K562 (cell line): ENCODE measurements at regions not wholly inside any gene's neighbourhood (a gene's known extent, or its start where the extent isn't known, plus 50 kb on each side); places are given as distances from the start of the nearest gene placed in this dataset.

Source experiments
- ATAC-seq: fragments of 200-7000 bp; cut with Tn5 transposase; 3 replicates; pipeline ENCODE4 v1.9.1; 2020; ENCODE audit warnings: moderate library complexity
- BruUV-seq: library from RNA; stranded (reverse); fragments of 400-500 nt; replicated peaks from 2 replicates; lab custom pipeline; 2021; lab: Mats Ljungman, UMichigan
- CTCF ChIA-PET: fragments of 300-600 bp; formaldehyde crosslinking; extraction: SDS; loops from one replicate; lab custom pipeline; 2021; ENCODE audit warnings: low intra/inter-chr PET ratio; lab: Yijun Ruan, JAX
- POLR2A ChIA-PET: fragments of 300-600, 350-650 bp; sonication (Branson Sonifier 250); formaldehyde crosslinking; extraction: SDS; loops from one replicate; lab custom pipeline; 2021; ENCODE audit warnings: antibody characterized with exemption, inconsistent platforms; lab: Yijun Ruan, JAX
- DNase-seq, 4 experiments: peaks; one replicate each; pipeline versions ENCODE4 v3.0.0 to v3.0.0-alpha.2; 2011 to 2018; ENCODE audit warnings: low spot score in 3 of 4, mixed read lengths in 3 of 4; ENCODE audit errors: extremely low read depth in 1 of 4
- FAIRE-seq: peaks from 2 replicates; lab custom pipeline; 2011; peaks lifted over from hg19 to GRCh38; lab: Jason Lieb, UNC
- H2AFZ ChIP-seq: 2 replicates; pipeline ENCODE4 v1.6.0; 2011; ENCODE audit warnings: low read depth, low read length, control low read depth, inconsistent platforms
- H3K27ac ChIP-seq: fragments of 200-600 bp; 3 replicates; pipeline ENCODE4 v1.8.0; 2011; ENCODE audit warnings: low read depth, mild to moderate bottlenecking, control low read depth, inconsistent platforms, low read length, moderate library complexity, mixed read lengths; ENCODE audit errors: extremely low read depth
- H3K27me3 ChIP-seq, 2 experiments: fragments of 300-600 bp in 1 of 2; 2 replicates in 1 of 2; 3 replicates in 1 of 2; pipeline versions ENCODE4 v1.6.0 to v1.8.0; 2011; ENCODE audit warnings: inconsistent platforms in 2 of 2, low read length in 2 of 2, mild to moderate bottlenecking in 1 of 2, mixed read lengths in 1 of 2, moderate library complexity in 1 of 2; ENCODE audit not compliant: control insufficient read depth in 2 of 2, insufficient read depth in 2 of 2
- H3K36me3 ChIP-seq: fragments of 300-600 bp; 3 replicates; pipeline ENCODE4 v1.8.0; 2011; ENCODE audit warnings: mild to moderate bottlenecking, low read length, inconsistent platforms; ENCODE audit not compliant: control insufficient read depth, insufficient read depth
- H3K4me1 ChIP-seq, 2 experiments: fragments of 200-600 bp in 1 of 2; replicated peaks in 1 of 2; 2 replicates in 1 of 2; 3 replicates in 1 of 2; pipeline versions ENCODE4 v1.5.1 to v1.8.0; 2011; ENCODE audit warnings: inconsistent platforms in 2 of 2, low read length in 2 of 2, mild to moderate bottlenecking in 1 of 2, mixed read lengths in 1 of 2, moderate library complexity in 1 of 2; ENCODE audit not compliant: control insufficient read depth in 2 of 2, insufficient read depth in 2 of 2
- H3K4me2 ChIP-seq: 2 replicates; pipeline ENCODE4 v1.6.1; 2011; ENCODE audit warnings: low read length, control low read depth, inconsistent platforms, mixed read lengths; ENCODE audit not compliant: insufficient read depth
- H3K4me3 ChIP-seq: fragments of 200-600 bp; sonication (generic), shearing (Covaris generic); 2 replicates; pipeline ENCODE4 v1.5.1; 2016; ENCODE audit warnings: control low read depth, inconsistent platforms
- H3K79me2 ChIP-seq: fragments of 200-600 bp; 3 replicates; pipeline ENCODE4 v1.8.0; 2011; ENCODE audit warnings: low read length, inconsistent platforms; ENCODE audit not compliant: control insufficient read depth, insufficient read depth
- H3K9ac ChIP-seq, 2 experiments: 2 replicates each; pipeline versions ENCODE4 v1.6.0 to v1.6.1; 2011; ENCODE audit warnings: low read depth in 2 of 2, low read length in 2 of 2, control low read depth in 1 of 2, inconsistent platforms in 1 of 2, mild to moderate bottlenecking in 1 of 2, mixed read lengths in 1 of 2; ENCODE audit not compliant: insufficient read depth in 1 of 2
- H3K9me1 ChIP-seq: one replicate; pipeline ENCODE4 v1.6.0; 2011; ENCODE audit warnings: inconsistent platforms, mild to moderate bottlenecking, low read length, moderate library complexity; ENCODE audit not compliant: control insufficient read depth, insufficient read depth
- H3K9me3 ChIP-seq: replicated peaks from 2 replicates; pipeline ENCODE4 v1.5.1; 2011; ENCODE audit warnings: low read depth, low read length, inconsistent platforms; ENCODE audit not compliant: control insufficient read depth, insufficient read depth
- H4K20me1 ChIP-seq: replicated peaks from 2 replicates; pipeline ENCODE4 v1.6.1; 2011; ENCODE audit warnings: low read length, inconsistent platforms, mixed read lengths; ENCODE audit not compliant: control insufficient read depth, insufficient read depth
- CHCHD3 ChIP-seq: fragments of 250-450 bp; sonication (Bioruptor Pico); IDR thresholded peaks from 2 replicates; pipeline ENCODE4 v2.1.2; 2022; ENCODE audit warnings: mild to moderate bottlenecking
- HMGN3 ChIP-seq: IDR thresholded peaks from 2 replicates; pipeline ENCODE4 v1.6.1; 2011; ENCODE audit warnings: borderline replicate concordance, low read depth, mild to moderate bottlenecking, mixed read lengths, low read length; ENCODE audit not compliant: insufficient read length; ENCODE audit errors: extremely low read depth
- L3MBTL2 ChIP-seq: fragments of 450-650 bp; IDR thresholded peaks from 2 replicates; pipeline ENCODE4 v1.6.1; 2016; ENCODE audit warnings: mild to moderate bottlenecking, moderate library complexity
- PPARD ChIP-seq: fragments of 250-450 bp; sonication (Bioruptor Pico); IDR thresholded peaks from 2 replicates; pipeline ENCODE4 v1.8.0; 2022; ENCODE audit warnings: inconsistent platforms, mild to moderate bottlenecking, moderate library complexity
- ZNF584 ChIP-seq: fragments of 200-800 bp; sonication (Bioruptor generic); IDR thresholded peaks from 2 replicates; pipeline ENCODE4 v1.6.1; 2016; ENCODE audit warnings: low read depth, mild to moderate bottlenecking, missing genetic modification characterization, missing compliant biosample characterization
- WGBS: fragments of 100-300 bp; shearing (Covaris generic); methylation state at CpG from one replicate; pipeline ENCODE4 v1.1.6; 2016; ENCODE audit warnings: low coverage, mixed read lengths; ENCODE audit not compliant: insufficient coverage; ENCODE audit errors: missing lambda C conversion rate; 5-methylcytosine and 5-hydroxymethylcytosine counted together
- in situ Hi-C: fragments of 300-500 bp; cut with MboI; formaldehyde crosslinking; loops from 4 replicates; pipeline ENCODE4 v1.15.0; 2018; ENCODE audit warnings: inconsistent platforms, mixed read lengths
- intact Hi-C: fragments of 100-400 bp; cut with micrococcal nuclease; formaldehyde crosslinking; loops from 2 replicates; pipeline ENCODE4 v1.14.2; 2022
- TF ChIP-seq, protein P1 (sequence below): fragments of 450-650 bp; formaldehyde crosslinking; IDR thresholded peaks from 2 replicates; pipeline ENCODE4 v1.4.0; 2022; ENCODE audit warnings: missing genetic modification characterization

- TF ChIP-seq, protein P1, sequence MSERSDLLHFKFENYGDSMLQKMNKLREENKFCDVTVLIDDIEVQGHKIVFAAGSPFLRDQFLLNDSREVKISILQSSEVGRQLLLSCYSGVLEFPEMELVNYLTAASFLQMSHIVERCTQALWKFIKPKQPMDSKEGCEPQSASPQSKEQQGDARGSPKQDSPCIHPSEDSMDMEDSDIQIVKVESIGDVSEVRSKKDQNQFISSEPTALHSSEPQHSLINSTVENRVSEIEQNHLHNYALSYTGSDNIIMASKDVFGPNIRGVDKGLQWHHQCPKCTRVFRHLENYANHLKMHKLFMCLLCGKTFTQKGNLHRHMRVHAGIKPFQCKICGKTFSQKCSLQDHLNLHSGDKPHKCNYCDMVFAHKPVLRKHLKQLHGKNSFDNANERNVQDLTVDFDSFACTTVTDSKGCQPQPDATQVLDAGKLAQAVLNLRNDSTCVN (CRISPR knock-in tag), result no peak
- no peak for TF ChIP-seq PPARD
These were observed 465.7 kb upstream of the MGAT4C start (continued) for GRCh38 chr12:86721713-86722397.

- intact Hi-C loops (no loop called here), in situ Hi-C loops (no loop called here)
- TF ChIP-seq ZNF584 (CRISPR knock-in tag), result no peak
- no peak for TF ChIP-seq L3MBTL2
- TF ChIP-seq HMGN3, result no peak
- no peak for TF ChIP-seq CHCHD3 (CRISPR knock-in tag)
- Histone ChIP-seq H3K4me1 (no peaks in the 10 kb centered on the region), H2AFZ (no peak overlapping the region), H3K27me3 (no peaks in the 10 kb centered on the region), H3K4me3 (no peak overlapping the region), H3K4me2 (no peak overlapping the region), H4K20me1 (no peaks in the 10 kb centered on the region), H3K36me3 (no peaks in the 10 kb centered on the region), H3K9me1 (no peaks in the 10 kb centered on the region), H3K9ac (no peak overlapping the region), H3K27ac (no peak overlapping the region), H3K79me2 (no peaks in the 10 kb centered on the region), H3K9me3 (no peaks in the 10 kb centered on the region)
- ATAC-seq (no peak), DNase-seq (no peak), FAIRE-seq (no peak)
- ChIA-PET CTCF (no interaction called here), POLR2A (no interaction called here)
- no TSS peak for BruUV-seq
- WGBS, result 0% methylated on average over 1 of the region's 1 CpG
These were observed 463.2 kb upstream of the MGAT4C start for GRCh38 chr12:86719381-86719780.
